Kidney epithelial cell (primary cell): ENCODE measurements at regions not wholly inside any gene's neighbourhood (a gene's known extent, or its start where the extent isn't known, plus 50 kb on each side); places are given as distances from the start of the nearest gene placed in this dataset.
"Not testable (repeated sequence)": the region's sequence is repeated elsewhere in the genome, so short reads cannot be mapped to it uniquely, and the experiment has no call there.

Experiments
- DNase-seq: peaks from one replicate; pipeline ENCODE4 v3.0.0-alpha.2; 2010; ENCODE audit warnings: low read depth
- H3K27me3 ChIP-seq: 2 replicates; pipeline ENCODE4 v1.6.0; 2011; ENCODE audit warnings: low read length; ENCODE audit not compliant: control insufficient read depth, insufficient read depth
- H3K36me3 ChIP-seq: 2 replicates; pipeline ENCODE4 v1.5.1; 2011; ENCODE audit warnings: low read length; ENCODE audit not compliant: control insufficient read depth, insufficient read depth
- H3K4me3 ChIP-seq: 2 replicates; pipeline ENCODE4 v1.5.1; 2011; ENCODE audit warnings: low read depth, mild to moderate bottlenecking, control low read depth, low read length
- CTCF ChIP-seq: IDR thresholded peaks from 2 replicates; pipeline ENCODE4 v1.5.1; 2011; ENCODE audit warnings: mild to moderate bottlenecking, moderate library complexity, low read length, control low read depth, inconsistent platforms; ENCODE audit not compliant: insufficient read depth, poor library complexity, severe bottlenecking

DNA sequence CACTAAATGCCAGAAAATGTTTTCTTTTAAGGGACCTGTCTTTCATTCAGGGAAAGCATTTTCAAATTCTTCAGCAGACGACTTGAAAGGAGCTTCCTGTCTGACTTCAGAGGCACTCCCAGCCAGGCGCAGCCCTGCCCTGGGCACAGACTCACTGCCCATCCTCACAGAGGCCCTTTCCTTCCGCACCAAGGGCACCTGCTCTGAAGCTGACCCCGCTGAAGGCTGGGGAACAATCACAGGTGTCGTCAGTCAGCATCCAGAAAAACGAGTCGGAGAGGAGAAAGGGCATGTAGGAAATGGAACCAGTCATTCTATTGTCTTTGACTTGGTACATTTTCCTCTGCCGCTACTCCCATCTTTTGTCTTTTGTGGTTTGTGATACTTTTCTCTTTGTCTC, 125.3 kb upstream of the PARD3 start:
- Histone ChIP-seq H3K36me3 (no peaks in the 10 kb centered on the region), H3K27me3 (no peaks in the 10 kb centered on the region), H3K4me3 (no peak overlapping the region)
- DNase-seq = no peak
- TF ChIP-seq CTCF = no peak

- Histone ChIP-seq H3K27me3 (no peaks in the 10 kb centered on the region), H3K4me3 (no peak overlapping the region), H3K36me3 (no peaks in the 10 kb centered on the region)
- no peak for DNase-seq
- no peak for TF ChIP-seq CTCF
Observed at GRCh38 chr10:34938399-34938670, 123.2 kb upstream of the PARD3 start.

DNA sequence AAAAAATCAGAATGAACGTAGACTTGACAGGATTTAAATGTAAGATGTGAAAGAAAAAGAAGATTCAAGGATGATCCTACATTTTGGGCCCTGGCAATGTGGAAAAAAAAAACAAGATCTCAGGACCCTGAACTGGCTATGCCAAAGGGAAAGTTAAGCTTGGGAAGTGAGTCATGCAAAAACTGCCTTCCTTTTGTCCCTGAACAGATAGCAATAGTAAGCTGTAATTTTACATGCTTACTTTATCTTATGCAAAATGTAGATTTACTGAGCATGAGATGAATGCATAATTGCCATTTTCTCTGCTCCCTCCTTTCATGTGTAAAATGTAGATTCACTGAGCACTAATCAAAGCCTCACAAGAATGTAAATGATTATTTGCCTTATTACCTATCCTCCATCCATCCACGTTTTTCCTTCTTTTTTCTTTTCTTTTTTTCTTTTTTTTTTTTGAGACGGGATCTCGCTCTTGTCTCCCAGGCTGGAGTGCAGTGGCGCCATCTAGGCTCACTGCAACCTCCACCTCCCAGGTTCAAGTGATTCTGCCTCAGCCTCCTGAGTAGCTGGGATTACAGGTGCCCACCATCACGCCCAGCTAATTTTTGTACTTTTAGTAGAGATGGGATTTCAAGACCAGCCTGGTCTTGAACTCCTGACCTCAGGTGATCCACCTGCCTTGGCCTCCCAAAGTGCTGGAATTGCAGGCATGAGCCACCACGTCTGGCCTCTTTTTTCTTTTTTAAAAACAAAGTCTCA, 122.7 kb upstream of the PARD3 start:
- not testable (repeated sequence) for DNase-seq, H3K4me3 ChIP-seq, H3K27me3 ChIP-seq, H3K36me3 ChIP-seq
- peak; percentile 6 for TF ChIP-seq CTCF

DNA sequence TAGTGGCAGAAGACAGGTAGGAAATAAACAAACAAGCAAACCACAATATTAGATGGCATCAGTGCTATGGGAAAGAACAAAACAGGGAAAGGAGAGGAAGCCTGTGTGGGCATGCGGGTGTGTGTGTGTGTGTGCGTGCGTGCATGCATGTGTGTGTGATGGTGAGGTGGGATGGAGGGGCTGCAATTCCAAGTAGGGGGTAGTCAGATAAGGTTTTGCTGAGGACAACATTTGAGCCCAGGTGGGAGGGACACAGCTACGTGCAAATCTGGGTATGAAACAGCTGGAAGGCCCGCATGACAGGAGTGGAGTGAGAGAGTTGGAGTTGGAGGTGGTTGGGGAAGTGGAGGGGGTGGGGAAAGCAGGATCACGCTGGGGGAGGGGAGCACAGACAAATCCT, 121.0 kb upstream of the PARD3 start:
- DNase-seq = no peak
- TF ChIP-seq CTCF = no peak
- no peaks in the 10 kb centered on the region for H3K27me3 ChIP-seq
- H3K4me3 ChIP-seq = no peak overlapping the region
- no peaks in the 10 kb centered on the region for H3K36me3 ChIP-seq

GRCh38 chr10:34933676-34934075, 118.6 kb upstream of the PARD3 start:
- no peak for TF ChIP-seq CTCF
- Histone ChIP-seq H3K36me3 (no peaks in the 10 kb centered on the region), H3K4me3 (no peak overlapping the region), H3K27me3 (no peaks in the 10 kb centered on the region)
- no peak for DNase-seq

DNA sequence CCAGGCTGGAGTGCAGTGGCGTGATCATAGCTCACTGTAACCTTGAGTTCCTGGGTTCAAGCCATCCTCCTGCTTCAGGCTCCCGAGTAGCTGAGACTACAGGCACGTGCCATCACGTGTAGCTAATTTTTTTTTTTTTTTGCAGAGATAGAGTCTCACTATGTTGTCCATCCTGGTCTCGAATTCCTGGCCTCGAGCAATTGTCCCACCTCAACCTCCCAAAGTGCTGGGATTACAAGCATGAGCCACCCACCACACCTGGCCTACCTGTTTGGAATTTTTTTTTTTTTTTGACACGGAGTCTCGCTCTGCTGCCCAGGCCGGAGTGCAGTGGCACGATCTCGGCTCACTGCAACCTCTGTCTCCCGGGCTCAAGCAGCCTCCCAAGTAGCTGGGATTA, 117.1 kb upstream of the PARD3 start:
- no peak for TF ChIP-seq CTCF
- Histone ChIP-seq H3K27me3 (no peaks in the 10 kb centered on the region), H3K4me3 (no peak overlapping the region), H3K36me3 (no peaks in the 10 kb centered on the region)
- DNase-seq = no peak
